ENCODE measurements at regions not wholly inside any gene's neighbourhood (a gene's known extent, or its start where the extent isn't known, plus 50 kb on each side); places are given as distances from the start of the nearest gene placed in this dataset.

DNA sequence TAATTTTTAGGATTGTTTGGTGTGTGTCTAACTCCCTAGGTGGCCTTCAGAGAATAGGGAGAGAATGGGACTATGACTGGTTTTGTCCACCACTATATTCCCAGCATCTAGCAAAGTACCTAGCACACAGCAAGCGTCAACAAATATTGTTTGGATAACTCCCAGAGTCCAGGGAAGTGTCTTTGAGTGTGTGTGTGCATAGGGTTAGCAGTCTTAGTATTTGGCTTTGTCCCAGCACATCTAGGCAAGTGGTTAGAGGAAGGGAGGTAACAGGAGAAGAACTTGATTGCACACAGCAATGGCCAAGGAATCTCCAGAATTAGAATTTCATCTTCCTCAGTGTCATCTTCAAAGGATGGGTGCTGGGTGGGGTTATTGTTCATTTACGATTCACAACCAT is 385.4 kb upstream of the CDH5 start:
- POLR2A ChIA-PET (ENCODE audit: unreplicated experiment) = no interaction called here
- no peak overlapping the region for H2BK15ac ChIP-seq (ENCODE audit: low read depth, low read length)
- H3K56ac ChIP-seq (ENCODE audit: extremely low read depth, insufficient read depth, low read length) = no peak overlapping the region
- H4K8ac ChIP-seq (ENCODE audit: low read depth in 2 of 2, low read length in 2 of 2) = no peak overlapping the region
- no peak overlapping the region for H3K18ac ChIP-seq (ENCODE audit: low read depth, low read length)
- intact Hi-C loops (cut with micrococcal nuclease) = no loop called here
- H2BK20ac ChIP-seq (ENCODE audit: low read depth, low read length) = no peak overlapping the region
- H4K20me1 ChIP-seq (ENCODE audit: insufficient read depth, low read length) = no peaks in the 10 kb centered on the region
- H4K91ac ChIP-seq (ENCODE audit: insufficient read depth, low read depth, low read length) = no peak overlapping the region
- H3K4ac ChIP-seq (ENCODE audit: low read depth, low read length) = no peak overlapping the region; the same call in 1 of the 2 replicates
- no peak overlapping the region for H3K4me3 ChIP-seq (ENCODE audit: insufficient read depth, low read depth, low read length)
- peaks cover 6% of the 10 kb centered on the region for H3K27me3 ChIP-seq (ENCODE audit: control insufficient read depth, insufficient read depth, low read length)
- DNase-seq (no peak), ATAC-seq (ENCODE audit: low read depth) (no peak)
- dilution Hi-C loops (cut with HindIII; ENCODE audit: low sequenced_read_pairs, unreplicated experiment) = no loop called here
- no TSS peak for BruUV-seq (replicated peaks)
- H2BK5ac ChIP-seq (ENCODE audit: low read depth, low read length, poor library complexity, severe bottlenecking) = no peak overlapping the region
- no peaks in the 10 kb centered on the region for H3K9me3 ChIP-seq (ENCODE audit: control insufficient read depth, insufficient read depth, low read length)
- no peak overlapping the region for H3K23ac ChIP-seq (ENCODE audit: low read depth, low read length)
- no peak overlapping the region for H3K27ac ChIP-seq (ENCODE audit: insufficient read depth, low read length)
- no peak overlapping the region for H2BK120ac ChIP-seq (ENCODE audit: low read depth, low read length)
- no peak overlapping the region for H4K5ac ChIP-seq (ENCODE audit: low read depth, low read length)
- no peak overlapping the region for H2AFZ ChIP-seq (replicated peaks; ENCODE audit: low read length, poor library complexity)
- H3K4me2 ChIP-seq (ENCODE audit: low read depth, low read length) = no peak overlapping the region
- H3K79me1 ChIP-seq (ENCODE audit: low read depth in 1 of 2, low read length in 2 of 2) = no peaks in the 10 kb centered on the region
- no CpG with 5 or more reads among the region's 2 CpGs for WGBS, 2 experiments (ENCODE audit: extremely low coverage in 2 of 2, insufficient read length in 1 of 2)
- H3K9me1 ChIP-seq (ENCODE audit: insufficient read depth, low read length) = no peaks in the 10 kb centered on the region
- no peak overlapping the region for H2AK5ac ChIP-seq (ENCODE audit: low read depth, low read length)
- no peak overlapping the region for H3K14ac ChIP-seq (replicated peaks; ENCODE audit: low read depth, low read length)
- no peak overlapping the region for H2AK9ac ChIP-seq (replicated peaks; ENCODE audit: low read depth, low read length, poor library complexity)
- CTCF ChIA-PET = interaction anchor here (1.0 kb wide), 1 partner anchor 21 kb away, joined by 3 read pairs; no protein-coding TSS in a partner anchor
- H3K9ac ChIP-seq (ENCODE audit: low read depth, low read length) = no peak overlapping the region
- no peaks in the 10 kb centered on the region for H3K36me3 ChIP-seq (ENCODE audit: control insufficient read depth, insufficient read depth, low read length)
- no peak for TF ChIP-seq SMC3 (IDR thresholded peaks at IDR 0.05; ENCODE audit: low read depth, low read length)
- TF ChIP-seq CHD1 (IDR thresholded peaks at IDR 0.05; ENCODE audit: low read depth, low read length) = no peak
- TF ChIP-seq MAFK (IDR thresholded peaks at IDR 0.05; ENCODE audit: low read depth, low read length) = no peak
- TF ChIP-seq, protein P1, sequence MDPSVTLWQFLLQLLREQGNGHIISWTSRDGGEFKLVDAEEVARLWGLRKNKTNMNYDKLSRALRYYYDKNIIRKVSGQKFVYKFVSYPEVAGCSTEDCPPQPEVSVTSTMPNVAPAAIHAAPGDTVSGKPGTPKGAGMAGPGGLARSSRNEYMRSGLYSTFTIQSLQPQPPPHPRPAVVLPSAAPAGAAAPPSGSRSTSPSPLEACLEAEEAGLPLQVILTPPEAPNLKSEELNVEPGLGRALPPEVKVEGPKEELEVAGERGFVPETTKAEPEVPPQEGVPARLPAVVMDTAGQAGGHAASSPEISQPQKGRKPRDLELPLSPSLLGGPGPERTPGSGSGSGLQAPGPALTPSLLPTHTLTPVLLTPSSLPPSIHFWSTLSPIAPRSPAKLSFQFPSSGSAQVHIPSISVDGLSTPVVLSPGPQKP (IDR thresholded peaks at IDR 0.05; ENCODE audit: borderline replicate concordance, low read depth, low read length) = no peak
- no peak for TF ChIP-seq FOS (IDR thresholded peaks at IDR 0.05; ENCODE audit: low read depth, low read length)
- TF ChIP-seq, protein P2, sequence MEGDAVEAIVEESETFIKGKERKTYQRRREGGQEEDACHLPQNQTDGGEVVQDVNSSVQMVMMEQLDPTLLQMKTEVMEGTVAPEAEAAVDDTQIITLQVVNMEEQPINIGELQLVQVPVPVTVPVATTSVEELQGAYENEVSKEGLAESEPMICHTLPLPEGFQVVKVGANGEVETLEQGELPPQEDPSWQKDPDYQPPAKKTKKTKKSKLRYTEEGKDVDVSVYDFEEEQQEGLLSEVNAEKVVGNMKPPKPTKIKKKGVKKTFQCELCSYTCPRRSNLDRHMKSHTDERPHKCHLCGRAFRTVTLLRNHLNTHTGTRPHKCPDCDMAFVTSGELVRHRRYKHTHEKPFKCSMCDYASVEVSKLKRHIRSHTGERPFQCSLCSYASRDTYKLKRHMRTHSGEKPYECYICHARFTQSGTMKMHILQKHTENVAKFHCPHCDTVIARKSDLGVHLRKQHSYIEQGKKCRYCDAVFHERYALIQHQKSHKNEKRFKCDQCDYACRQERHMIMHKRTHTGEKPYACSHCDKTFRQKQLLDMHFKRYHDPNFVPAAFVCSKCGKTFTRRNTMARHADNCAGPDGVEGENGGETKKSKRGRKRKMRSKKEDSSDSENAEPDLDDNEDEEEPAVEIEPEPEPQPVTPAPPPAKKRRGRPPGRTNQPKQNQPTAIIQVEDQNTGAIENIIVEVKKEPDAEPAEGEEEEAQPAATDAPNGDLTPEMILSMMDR (conservative IDR thresholded peaks at IDR 0.05; ENCODE audit: low read depth, low read length) = no peak
- TF ChIP-seq NFE2L2 (IDR thresholded peaks at IDR 0.05; ENCODE audit: low read depth, low read length) = no peak
- H3K4me1 ChIP-seq (ENCODE audit: control insufficient read depth, insufficient read depth, low read length) = no peaks in the 10 kb centered on the region
- in situ Hi-C loops (cut with MboI; ENCODE audit: low sequenced_read_pairs) = no loop called here
